HG03039 (cell line): ENCODE measurements at regions not wholly inside any gene's neighbourhood (a gene's known extent, or its start where the extent isn't known, plus 50 kb on each side); places are given as distances from the start of the nearest gene placed in this dataset.
"Not testable (repeated sequence)": the region's sequence is repeated elsewhere in the genome, so short reads cannot be mapped to it uniquely, and the experiment has no call there.

Experiments
- ATAC-seq: cut with Tn5 transposase; IDR thresholded peaks from one replicate; pipeline ENCODE4 v1.9.1; 2021; ENCODE audit warnings: mild to moderate bottlenecking, moderate library complexity; ENCODE audit not compliant: unreplicated experiment

GRCh38 chr1:190949939-190950338 is 472.3 kb upstream of the BRINP3 start:
- ATAC-seq, result no peak

DNA sequence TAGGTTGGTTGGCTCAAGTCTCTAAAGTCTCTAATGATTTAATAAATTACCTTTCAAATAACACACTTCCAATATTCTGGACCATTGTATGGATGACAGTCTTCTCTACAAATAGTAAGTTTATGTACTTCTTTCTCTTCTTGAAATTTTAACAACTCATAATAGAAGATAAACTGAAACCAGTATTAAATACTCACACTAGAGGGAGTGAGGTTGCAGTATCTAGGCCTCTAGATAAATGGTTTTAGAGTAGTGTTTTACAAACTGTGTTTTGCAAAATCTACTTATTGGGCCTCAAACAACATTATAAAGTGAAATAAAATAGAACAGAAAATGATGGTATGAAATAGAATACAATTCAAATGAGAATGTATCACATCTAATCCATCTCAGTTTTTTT is 479.9 kb upstream of the BRINP3 start:
- no peak for ATAC-seq

DNA sequence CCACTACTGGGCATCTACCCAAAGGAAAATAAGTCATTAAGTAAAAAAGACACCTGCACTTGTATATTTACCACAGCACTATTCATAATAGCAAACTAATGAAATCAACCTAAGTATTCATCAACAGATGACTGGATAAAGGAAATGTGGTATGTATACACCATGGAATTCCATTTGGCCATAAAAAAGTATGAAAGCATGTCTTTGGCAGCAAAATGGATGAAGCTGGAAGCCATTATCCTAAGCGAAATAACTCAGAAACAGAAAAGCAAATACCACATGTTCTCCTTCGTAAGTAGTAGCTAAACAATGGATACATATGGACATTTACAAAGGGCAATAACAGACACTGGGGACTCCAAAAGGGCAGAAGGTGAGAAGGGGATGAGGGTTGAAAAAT is 485.7 kb upstream of the BRINP3 start:
- no peak for ATAC-seq

- no peak for ATAC-seq
Measured at GRCh38 chr1:190975827-190976226, 498.2 kb upstream of the BRINP3 start.

DNA sequence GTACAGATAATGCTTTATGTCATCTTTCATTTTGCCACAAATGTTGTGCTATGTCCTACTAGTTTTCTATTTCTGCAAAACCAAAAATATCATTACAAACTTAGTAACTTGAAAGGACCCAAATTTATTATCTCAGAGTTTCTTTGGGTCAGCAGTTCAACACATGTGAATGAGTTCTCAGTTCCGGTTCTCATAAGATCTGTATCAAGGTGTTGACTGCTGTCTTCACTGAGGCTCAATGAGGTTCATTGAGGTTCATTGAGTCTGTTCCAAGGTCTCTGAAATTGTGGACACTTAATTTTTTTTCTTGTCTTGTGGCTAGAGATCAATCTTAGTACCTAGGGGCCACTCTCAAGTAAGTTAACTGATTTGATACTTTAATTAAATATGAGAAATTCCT is 525.1 kb upstream of the BRINP3 start:
- no peak for ATAC-seq

DNA sequence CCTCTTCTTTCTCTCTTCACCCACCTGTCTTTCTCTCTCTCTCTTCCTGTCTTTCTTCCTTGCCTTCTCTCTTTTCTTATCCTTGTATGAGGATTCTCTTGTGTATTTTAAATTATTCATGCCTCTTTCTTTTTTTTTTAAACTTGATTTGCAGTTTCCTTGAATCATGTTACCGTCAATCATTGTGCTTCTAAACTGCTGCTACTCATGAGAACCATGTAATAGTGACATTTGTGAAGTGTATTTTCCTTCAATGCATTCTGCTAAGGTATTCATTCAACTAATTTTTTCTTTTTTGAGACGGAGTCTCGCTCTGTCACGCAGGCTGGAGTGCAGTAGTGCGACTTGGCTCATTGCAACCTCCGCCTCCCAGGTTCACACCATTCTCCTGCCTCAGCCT is 539.1 kb upstream of the BRINP3 start:
- no peak for ATAC-seq

DNA sequence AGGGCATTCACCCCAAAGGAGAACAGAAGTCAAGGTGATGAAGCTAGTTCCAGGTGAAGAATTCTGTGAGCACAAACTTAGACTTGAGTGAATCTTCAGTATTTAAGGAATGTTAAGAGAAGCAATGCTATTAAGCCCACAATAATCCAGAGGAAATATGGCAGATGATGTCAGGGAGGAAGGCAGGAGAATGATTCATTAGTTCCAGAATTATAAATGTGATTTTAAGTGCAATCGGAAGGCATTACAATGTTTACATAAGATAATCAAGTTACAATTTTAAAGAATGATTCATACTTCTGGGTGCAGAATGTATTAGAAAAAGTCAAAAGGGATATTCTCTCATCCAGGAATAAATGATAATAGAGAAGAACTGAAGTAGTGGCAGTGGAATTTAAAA is 545.2 kb upstream of the BRINP3 start:
- ATAC-seq, result no peak

DNA sequence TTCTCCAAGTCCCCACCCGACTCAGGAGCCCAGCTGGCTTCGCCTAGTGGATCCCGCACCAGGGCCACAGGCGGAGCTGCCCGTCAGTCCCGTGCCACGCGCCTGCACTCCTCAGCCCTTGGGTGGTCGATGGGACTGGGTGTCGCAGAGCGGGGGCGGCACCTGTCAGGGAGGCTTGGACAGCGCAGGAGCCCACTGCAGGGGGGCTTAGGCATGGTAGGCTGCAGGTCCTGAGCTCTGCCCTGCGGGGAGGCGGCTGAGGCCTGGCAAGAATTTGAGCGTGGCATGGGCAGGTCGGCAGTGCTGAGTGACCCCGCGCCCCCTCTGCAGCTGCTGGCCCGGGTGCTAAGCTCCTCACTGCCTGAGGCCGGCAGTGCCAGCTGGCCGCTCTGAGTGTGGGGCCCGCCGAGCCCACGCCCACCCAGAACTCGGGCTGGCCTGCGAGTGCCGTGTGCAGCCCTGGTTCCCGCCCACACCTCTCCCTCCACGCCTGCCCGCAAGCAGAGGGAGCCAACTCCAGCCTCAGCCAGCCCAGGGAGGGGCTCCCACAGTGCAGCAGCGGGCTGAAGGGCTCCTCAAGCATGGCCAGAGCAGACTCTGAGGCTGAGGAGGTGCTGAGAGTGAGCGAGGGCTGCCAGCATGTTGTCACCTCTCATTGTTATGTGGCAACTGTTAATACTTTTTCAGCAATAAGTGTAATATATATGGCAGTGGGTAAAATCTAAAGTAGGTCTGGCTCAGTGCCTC is 548.4 kb upstream of the BRINP3 start:
- ATAC-seq, result no peak

GRCh38 chr1:191026828-191027227 is 549.2 kb upstream of the BRINP3 start:
- ATAC-seq, result no peak

GRCh38 chr1:191034132-191034531 is 556.5 kb upstream of the BRINP3 start:
- no peak for ATAC-seq

DNA sequence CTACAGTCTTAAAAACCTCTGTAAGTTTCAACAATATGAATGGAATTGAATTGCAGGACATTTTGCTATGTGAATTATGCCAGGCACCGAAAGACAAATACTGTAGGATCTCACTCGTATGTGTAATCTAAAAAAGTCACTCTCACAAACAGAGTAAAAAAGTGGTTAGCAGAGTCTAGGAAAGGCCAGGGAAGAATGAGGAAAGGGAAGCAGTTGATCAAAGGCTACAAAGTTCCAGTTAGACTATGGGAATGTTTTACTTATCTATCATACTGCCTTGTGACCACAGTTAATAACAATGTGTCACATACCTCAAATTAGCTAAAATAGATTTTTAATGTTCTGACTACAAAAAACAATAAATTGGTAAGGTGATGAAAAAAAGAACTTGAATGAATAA is 565.4 kb upstream of the BRINP3 start:
- ATAC-seq, result no peak

DNA sequence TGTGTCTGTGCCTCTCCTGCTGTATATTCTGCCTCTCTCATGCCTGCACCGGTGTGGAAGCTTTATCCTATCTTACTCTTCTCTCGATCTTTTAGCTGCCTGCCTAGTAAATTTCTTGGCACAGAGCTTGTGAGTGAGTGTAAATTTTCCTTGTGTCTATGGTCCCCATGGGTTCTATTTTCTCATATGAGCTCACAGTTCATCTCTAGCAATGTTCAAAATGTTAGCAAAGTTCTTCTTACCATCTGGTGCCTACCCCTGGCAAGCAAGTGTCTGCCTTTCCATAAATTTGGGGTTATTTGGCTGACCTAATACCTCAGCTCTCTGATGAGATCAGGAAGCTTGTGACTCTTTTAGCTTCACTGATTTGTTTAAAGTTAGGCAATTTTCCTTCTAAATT is 572.1 kb upstream of the BRINP3 start:
- no peak for ATAC-seq

DNA sequence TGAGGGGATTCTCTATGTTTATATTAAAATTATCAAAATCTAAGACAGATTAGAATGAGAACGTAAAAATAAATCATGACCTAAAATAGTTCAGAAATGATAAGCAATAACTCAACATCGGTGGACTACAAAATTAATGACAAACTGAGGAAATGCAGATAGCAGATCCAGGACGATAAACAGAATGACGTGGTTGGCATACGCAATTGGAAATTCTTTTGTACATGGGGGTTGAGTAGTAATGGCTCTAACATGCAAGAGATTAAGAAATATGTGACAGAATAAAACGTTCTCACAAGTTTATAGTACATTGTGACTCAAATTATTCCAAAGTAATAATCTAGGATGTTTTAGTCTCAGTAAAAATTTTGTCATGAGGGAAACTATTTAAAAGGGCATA is 575.2 kb upstream of the BRINP3 start:
- no peak for ATAC-seq

- ATAC-seq, result no peak
Measured at GRCh38 chr1:191065346-191065745, 587.7 kb upstream of the BRINP3 start.

DNA sequence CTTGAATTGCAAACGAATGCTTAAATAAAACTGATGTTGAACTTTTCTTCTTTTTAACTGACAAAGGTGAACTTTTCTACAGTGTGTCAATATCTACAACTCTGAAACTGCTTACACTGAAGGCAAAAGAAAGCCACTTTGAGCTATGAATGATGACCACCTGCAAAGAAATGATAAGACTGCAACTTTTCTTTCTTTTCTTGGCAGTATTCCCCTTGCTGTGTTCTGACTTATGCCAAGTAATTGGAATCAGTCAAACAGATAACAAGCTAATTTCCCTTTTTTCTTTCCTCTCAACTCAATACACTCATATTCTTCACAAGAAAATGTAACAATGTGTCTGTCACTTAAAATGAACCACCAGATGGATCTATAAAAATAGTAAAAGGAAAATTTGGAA is 588.1 kb upstream of the BRINP3 start:
- no peak for ATAC-seq

DNA sequence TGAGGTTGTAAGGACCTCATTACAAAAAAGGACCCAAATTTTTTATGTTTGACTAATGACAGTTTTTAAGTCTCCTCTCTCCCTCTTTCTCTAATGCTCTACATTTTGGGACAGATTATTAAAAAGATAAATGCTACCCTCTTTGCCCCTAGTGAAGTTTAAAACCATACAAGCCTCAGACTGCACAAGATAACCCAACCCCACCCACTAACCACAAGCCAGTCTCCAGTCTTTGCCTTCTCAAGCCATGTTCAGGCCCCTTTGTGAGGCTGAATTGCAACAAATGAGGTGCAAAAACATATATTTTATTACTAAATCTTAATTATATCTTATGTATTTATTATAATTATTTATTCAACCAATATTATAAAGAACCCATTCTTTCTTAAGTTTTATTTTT is 597.2 kb upstream of the BRINP3 start:
- ATAC-seq, result no peak

- not testable (repeated sequence) for ATAC-seq
Measured at GRCh38 chr1:191083090-191083489, 605.4 kb upstream of the BRINP3 start.

GRCh38 chr1:191085121-191085520 is 607.5 kb upstream of the BRINP3 start:
- no peak for ATAC-seq

DNA sequence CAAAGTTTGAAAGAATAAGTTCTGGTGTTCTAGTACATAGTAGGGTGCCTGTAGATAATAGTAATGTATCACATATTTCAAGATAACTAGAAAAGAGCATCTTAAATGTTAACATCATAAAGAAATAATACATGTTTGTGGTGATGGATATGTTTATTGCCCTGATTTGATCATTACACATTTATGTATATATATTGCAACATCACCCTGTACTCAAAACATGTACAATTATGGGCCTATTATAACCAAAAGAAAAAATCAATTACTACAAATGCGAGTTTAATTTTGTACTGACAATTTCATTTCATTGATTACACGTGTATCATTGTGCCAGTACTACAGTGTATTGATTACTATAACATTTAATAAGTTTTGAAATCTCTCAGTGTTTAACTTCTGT is 609.2 kb upstream of the BRINP3 start:
- ATAC-seq, result no peak

GRCh38 chr1:191096405-191096804 is 618.7 kb upstream of the BRINP3 start:
- no peak for ATAC-seq

DNA sequence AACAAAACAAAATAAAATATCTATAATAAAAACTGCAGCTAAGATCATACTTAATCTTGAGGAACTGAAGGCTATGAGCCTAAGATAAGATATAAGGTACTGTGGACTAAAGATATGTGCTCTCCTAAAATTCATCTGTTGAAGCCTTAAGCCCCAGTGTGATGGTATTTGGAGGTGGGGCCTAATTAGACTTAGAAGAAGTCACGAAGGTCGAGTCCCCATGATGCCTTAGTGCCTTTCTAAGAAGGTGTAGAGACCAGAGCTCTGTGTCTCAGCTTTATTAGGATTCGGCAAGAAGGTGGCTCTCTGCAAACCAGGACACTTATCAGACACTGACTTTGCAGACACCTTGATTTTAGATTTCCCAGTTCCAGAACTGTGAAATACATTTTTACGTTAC is 622.0 kb upstream of the BRINP3 start:
- no peak for ATAC-seq

DNA sequence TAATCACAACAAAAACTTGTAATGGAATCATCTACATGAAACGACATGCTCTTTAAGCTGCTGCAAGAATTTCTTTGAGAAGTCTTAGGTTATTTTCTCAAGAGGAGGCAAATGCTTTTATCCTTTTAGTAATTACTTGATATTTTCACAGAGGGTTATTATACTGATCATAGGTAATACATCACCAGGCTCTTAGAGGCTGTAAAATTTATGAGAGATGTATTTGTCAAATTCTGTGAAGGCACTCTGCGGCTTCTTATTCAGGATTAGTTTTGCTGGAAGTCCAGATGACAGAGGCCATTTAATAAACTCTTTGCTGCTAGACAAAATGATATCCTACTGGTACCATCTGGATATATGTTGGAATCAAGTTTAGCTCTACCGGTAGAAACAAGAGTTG is 624.3 kb upstream of the BRINP3 start:
- no peak for ATAC-seq

- no peak for ATAC-seq
Measured at GRCh38 chr1:191125950-191126349, 648.3 kb upstream of the BRINP3 start.
